Inflammatory macrophage treated with lipopolysaccharide for 1 hour (primary cell): ENCODE measurements at regions not wholly inside any gene's neighbourhood (a gene's known extent, or its start where the extent isn't known, plus 50 kb on each side); places are given as distances from the start of the nearest gene placed in this dataset.
"Not testable (repeated sequence)": the region's sequence is repeated elsewhere in the genome, so short reads cannot be mapped to it uniquely, and the experiment has no call there.

Experiments used
- DNase-seq, 2 donors: peaks; one replicate each; pipeline ENCODE4 v3.0.0-alpha.2; 2020 to 2022

GRCh38 chr1:95537176-95537575, 303.2 kb downstream of the RWDD3 start:
- no peak for DNase-seq

GRCh38 chr1:95538242-95538641, 304.2 kb downstream of the RWDD3 start:
- not testable (repeated sequence) for DNase-seq

- no peak for DNase-seq
Observed at GRCh38 chr1:95542936-95543335, 308.9 kb downstream of the RWDD3 start.

DNA sequence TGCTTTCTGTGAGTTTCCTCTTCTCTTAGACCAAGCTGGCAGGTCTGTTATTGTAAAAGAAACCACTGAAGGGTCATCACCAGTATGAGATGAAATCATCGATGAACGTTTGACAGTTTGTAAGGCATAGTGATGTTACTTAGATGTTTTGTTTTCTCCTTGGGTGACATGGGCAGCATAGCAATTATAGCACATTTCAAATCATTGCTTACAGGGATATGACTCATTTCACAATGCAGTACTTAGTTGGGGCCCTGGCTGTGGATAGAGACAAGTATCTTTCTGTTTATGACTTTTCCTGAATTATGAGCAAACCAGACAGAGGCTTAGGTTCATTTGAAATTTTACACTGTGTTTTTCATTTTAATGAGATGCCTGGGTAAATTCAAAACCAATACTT, 313.0 kb downstream of the RWDD3 start:
- no peak for DNase-seq

- no peak for DNase-seq
Observed at GRCh38 chr1:95548211-95548610, 314.2 kb downstream of the RWDD3 start.

GRCh38 chr1:95551201-95551600, 317.2 kb downstream of the RWDD3 start:
- DNase-seq, result no peak

GRCh38 chr1:95553595-95553994, 319.6 kb downstream of the RWDD3 start:
- no peak for DNase-seq

DNA sequence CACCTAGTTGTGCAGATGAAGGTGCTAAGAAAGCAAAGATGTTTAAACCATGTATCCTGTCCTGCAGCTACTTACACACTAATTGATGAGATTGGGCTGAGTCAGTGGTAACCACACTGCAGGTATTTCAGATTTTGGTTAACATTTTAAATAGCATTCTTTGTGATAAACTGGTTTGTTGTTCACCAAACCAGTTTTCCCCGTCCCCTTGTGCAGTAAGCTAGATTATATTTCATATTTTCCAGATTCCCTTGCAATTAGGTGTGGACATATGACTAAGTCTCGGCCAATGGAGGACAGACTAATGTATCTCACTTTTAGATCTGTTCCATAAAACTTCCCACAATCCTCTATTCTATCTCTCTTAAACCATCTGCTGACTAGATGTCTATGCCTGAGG, 320.4 kb downstream of the RWDD3 start:
- no peak for DNase-seq

- DNase-seq, result no peak
Observed at GRCh38 chr1:95558791-95559190, 324.8 kb downstream of the RWDD3 start.

- no peak for DNase-seq
Observed at GRCh38 chr1:95561346-95561745, 327.3 kb downstream of the RWDD3 start.

- DNase-seq, result no peak
Observed at GRCh38 chr1:95562230-95562629, 328.2 kb downstream of the RWDD3 start.

- DNase-seq, result no peak
Observed at GRCh38 chr1:95572002-95572401, 338.0 kb downstream of the RWDD3 start.

GRCh38 chr1:95572962-95573361, 339.0 kb downstream of the RWDD3 start:
- no peak for DNase-seq

- no peak for DNase-seq
Observed at GRCh38 chr1:95575291-95575690, 341.3 kb downstream of the RWDD3 start.

GRCh38 chr1:95578462-95578861, 344.5 kb downstream of the RWDD3 start:
- no peak for DNase-seq

DNA sequence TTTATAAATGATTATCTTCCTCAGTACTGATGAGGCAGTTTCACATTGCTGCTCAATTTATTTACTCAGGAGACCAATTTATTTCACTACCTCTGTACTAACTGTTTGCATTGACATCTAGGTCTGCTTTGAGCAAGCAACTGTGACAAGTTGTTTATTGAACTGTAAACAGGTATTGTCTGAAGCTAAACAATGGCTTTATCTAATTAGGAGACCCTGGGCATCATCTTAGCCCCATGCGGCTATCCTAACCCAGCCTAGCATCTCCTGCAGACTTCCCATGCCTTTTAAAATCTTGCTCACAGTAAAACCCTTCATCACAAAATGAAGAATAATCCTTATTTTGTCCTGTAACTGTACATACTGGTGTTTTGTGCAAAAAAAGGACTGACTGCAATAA, 348.2 kb downstream of the RWDD3 start:
- no peak for DNase-seq

GRCh38 chr1:95582746-95583145, 348.7 kb downstream of the RWDD3 start:
- DNase-seq, result no peak

DNA sequence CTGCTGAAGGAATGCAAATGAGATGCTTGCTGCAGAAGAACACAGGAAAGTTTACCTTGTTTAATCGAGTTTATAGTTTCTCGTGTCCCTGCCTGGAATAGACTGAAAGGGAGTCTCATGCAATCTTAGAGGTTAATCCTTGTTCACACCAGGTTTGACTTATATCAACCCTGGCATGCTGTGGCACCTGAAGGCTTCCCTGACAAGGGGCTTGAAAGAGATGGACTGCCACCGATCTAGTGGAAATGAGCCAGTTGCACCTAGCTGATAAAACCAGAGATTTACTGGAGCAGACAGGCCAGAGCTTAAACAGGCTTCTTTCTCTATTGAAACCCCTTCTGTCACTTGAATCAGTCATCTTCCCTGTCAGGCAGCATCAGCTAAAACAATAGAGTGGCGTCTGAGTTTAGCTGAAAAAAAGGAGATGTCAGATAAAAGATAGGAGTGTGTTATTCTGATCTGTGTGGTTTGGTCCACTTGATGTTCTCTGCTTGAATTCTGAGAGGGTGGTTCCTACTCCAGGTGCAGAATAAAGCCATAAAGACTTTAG, 349.7 kb downstream of the RWDD3 start:
- DNase-seq, result no peak

DNA sequence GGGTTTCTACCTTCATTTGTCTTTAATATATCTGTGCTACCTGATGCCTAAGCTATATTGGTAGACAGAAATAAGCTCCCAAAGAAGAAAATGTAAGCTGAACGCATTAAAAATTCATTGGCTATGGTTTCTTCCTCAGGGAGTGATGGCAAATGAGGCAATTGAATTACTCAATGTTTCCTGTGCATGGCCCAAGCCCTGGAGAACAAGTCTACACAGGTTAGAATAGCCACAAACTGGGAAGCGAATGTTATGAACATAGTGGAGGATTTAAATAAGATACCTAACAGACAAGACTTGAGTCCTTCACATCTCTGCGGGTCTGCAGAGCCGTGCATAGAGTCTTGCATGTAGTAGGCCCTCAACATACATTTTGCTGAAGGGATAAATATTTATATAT, 350.3 kb downstream of the RWDD3 start:
- DNase-seq, result no peak

- DNase-seq, result no peak
Observed at GRCh38 chr1:95604771-95605170, 370.8 kb downstream of the RWDD3 start.

DNA sequence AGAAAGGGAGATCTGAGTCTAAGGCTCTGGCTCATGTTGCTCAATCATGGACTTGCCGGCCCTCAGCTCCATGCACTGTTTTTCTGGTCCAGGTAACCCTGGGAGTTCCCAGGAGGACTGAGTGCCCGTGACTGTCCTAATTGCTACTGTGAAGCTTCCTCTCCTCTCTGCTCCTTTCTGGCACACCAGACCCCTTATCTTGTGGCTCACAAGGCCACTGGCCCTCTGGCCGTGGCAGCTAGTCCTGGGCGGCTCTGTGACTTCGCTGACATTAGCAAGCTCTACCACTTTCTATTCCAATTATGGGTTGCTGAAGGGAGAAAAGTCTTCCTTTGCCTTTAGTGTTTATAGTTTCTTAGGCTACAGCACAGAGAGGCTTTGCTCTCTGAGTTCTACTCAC, 380.2 kb downstream of the RWDD3 start:
- DNase-seq, result no peak

GRCh38 chr1:95615421-95615820, 381.4 kb downstream of the RWDD3 start:
- no peak for DNase-seq

GRCh38 chr1:95620076-95620475, 386.1 kb downstream of the RWDD3 start:
- no peak for DNase-seq

GRCh38 chr1:95622609-95623008, 388.6 kb downstream of the RWDD3 start:
- no peak for DNase-seq

DNA sequence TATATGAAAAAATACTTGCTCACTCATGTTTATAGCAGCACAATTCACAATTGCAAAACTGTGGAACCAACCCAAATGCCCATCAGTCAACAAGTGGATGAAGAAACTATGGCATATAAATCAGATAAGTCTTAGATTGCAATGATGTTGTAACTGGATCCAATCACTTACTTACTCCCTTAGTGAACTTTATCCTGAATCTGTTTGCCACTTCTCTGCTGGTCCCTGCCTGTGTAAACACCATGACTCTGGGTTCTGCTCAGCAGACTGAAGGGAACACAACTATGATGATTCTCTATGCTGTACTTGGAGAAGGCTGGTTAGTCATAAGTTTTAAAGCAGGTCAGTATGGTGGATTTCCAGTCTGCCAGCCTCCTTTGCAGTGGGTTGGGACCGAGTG, 391.2 kb downstream of the RWDD3 start:
- DNase-seq, result no peak

DNA sequence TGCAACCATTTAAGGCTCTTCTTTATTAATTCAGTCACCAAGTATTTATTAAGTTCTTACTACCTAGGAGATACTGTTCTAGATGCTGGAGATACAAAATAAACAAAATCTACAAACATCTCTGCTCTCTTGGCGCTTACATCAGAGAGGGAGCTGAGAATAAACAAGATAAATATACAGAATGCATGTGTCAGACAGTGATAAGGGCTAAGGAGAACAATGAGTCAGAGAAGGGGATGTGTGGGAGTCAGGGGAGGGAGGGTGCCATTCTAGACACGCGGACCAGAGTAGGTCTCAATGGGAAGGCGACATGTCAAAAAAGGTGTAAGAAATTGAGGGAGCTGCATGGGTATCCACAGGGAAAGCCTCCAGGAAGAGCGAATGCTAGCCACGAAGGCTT, 393.2 kb downstream of the RWDD3 start:
- DNase-seq, result no peak
